IMR-90 (cell line): ENCODE measurements at regions not wholly inside any gene's neighbourhood (a gene's known extent, or its start where the extent isn't known, plus 50 kb on each side); places are given as distances from the start of the nearest gene placed in this dataset.

Source experiments
- ATAC-seq: fragments of 200-7000 bp; cut with Tn5 transposase; 2 replicates; pipeline ENCODE4 v1.9.1; 2020; ENCODE audit warnings: low read depth, mild to moderate bottlenecking, moderate library complexity
- BruUV-seq: library from RNA; stranded (reverse); fragments of 400-500 nt; replicated peaks from 2 replicates; lab custom pipeline; 2021; lab: Mats Ljungman, UMichigan
- CTCF ChIA-PET: fragments of 300-600 bp; formaldehyde crosslinking; extraction: SDS; loops from one replicate; lab custom pipeline; 2021; ENCODE audit warnings: antibody characterized with exemption; lab: Yijun Ruan, JAX
- POLR2A ChIA-PET: fragments of 300-600 bp; sonication (Branson Sonifier 250); formaldehyde crosslinking; loops from one replicate; lab custom pipeline; 2022; ENCODE audit warnings: antibody characterized with exemption; ENCODE audit not compliant: unreplicated experiment; lab: Charles Lee
- DNase-seq: peaks from one replicate; pipeline ENCODE4 v3.0.0; 2013
- H2AFZ ChIP-seq: replicated peaks from 2 replicates; pipeline ENCODE3; 2013; ENCODE audit warnings: low read length, mild to moderate bottlenecking; ENCODE audit not compliant: poor library complexity
- H2AK5ac ChIP-seq: 2 replicates; pipeline ENCODE4 v1.6.1; 2013; ENCODE audit warnings: low read depth, low read length, inconsistent platforms
- H2AK9ac ChIP-seq: replicated peaks from 2 replicates; pipeline ENCODE3; 2013; ENCODE audit warnings: mild to moderate bottlenecking, low read depth, low read length, moderate library complexity; ENCODE audit not compliant: poor library complexity
- H2BK120ac ChIP-seq: 2 replicates; pipeline ENCODE4 v1.6.1; 2013; ENCODE audit warnings: low read depth, low read length, inconsistent platforms
- H2BK15ac ChIP-seq: 3 replicates; pipeline ENCODE4 v1.6.1; 2013; ENCODE audit warnings: low read depth, low read length, inconsistent platforms
- H2BK20ac ChIP-seq: 2 replicates; pipeline ENCODE4 v1.6.1; 2013; ENCODE audit warnings: low read depth, mild to moderate bottlenecking, inconsistent platforms, low read length, moderate library complexity
- H2BK5ac ChIP-seq: 2 replicates; pipeline ENCODE4 v1.6.1; 2013; ENCODE audit warnings: mild to moderate bottlenecking, low read depth, low read length, inconsistent platforms; ENCODE audit not compliant: poor library complexity, severe bottlenecking
- H3K14ac ChIP-seq: replicated peaks from 2 replicates; pipeline ENCODE4 v1.6.1; 2013; ENCODE audit warnings: low read depth, low read length, inconsistent platforms
- H3K18ac ChIP-seq: 2 replicates; pipeline ENCODE4 v1.6.1; 2013; ENCODE audit warnings: low read depth, low read length, control low read depth
- H3K23ac ChIP-seq: 2 replicates; pipeline ENCODE4 v1.6.1; 2013; ENCODE audit warnings: low read depth, low read length, inconsistent platforms
- H3K27ac ChIP-seq: 2 replicates; pipeline ENCODE4 v1.5.1; 2013; ENCODE audit warnings: mild to moderate bottlenecking, control low read depth, low read length; ENCODE audit not compliant: insufficient read depth
- H3K27me3 ChIP-seq: 2 replicates; pipeline ENCODE4 v1.6.1; 2013; ENCODE audit warnings: low read length; ENCODE audit not compliant: control insufficient read depth, insufficient read depth
- H3K36me3 ChIP-seq: 2 replicates; pipeline ENCODE4 v1.6.1; 2013; ENCODE audit warnings: low read length, mixed read lengths; ENCODE audit not compliant: control insufficient read depth, insufficient read depth
- H3K4ac ChIP-seq: 2 replicates; pipeline ENCODE4 v1.6.1; 2013; ENCODE audit warnings: low read depth, low read length, inconsistent platforms
- H3K4me1 ChIP-seq: 2 replicates; pipeline ENCODE4 v1.6.1; 2013; ENCODE audit warnings: low read length, mixed read lengths; ENCODE audit not compliant: control insufficient read depth, insufficient read depth
- H3K4me2 ChIP-seq: 2 replicates; pipeline ENCODE4 v1.6.1; 2013; ENCODE audit warnings: low read depth, mild to moderate bottlenecking, control low read depth, low read length, moderate library complexity
- H3K4me3 ChIP-seq: 2 replicates; pipeline ENCODE4 v1.5.1; 2013; ENCODE audit warnings: low read depth, mild to moderate bottlenecking, control low read depth, low read length, moderate library complexity; ENCODE audit not compliant: insufficient read depth
- H3K56ac ChIP-seq: 2 replicates; pipeline ENCODE4 v1.6.1; 2013; ENCODE audit warnings: low read length, inconsistent platforms; ENCODE audit not compliant: insufficient read depth; ENCODE audit errors: extremely low read depth
- H3K79me1 ChIP-seq, 2 experiments: 2 replicates each; pipeline ENCODE4 v1.6.1; 2013; ENCODE audit warnings: low read length in 2 of 2, inconsistent platforms in 1 of 2, low read depth in 1 of 2
- H3K9ac ChIP-seq: 2 replicates; pipeline ENCODE4 v1.6.1; 2013; ENCODE audit warnings: low read depth, low read length, control low read depth
- H3K9me1 ChIP-seq: 2 replicates; pipeline ENCODE4 v1.6.1; 2013; ENCODE audit warnings: low read length, inconsistent platforms; ENCODE audit not compliant: insufficient read depth
- H3K9me3 ChIP-seq: 2 replicates; pipeline ENCODE4 v1.6.1; 2013; ENCODE audit warnings: low read length; ENCODE audit not compliant: control insufficient read depth, insufficient read depth
- H4K20me1 ChIP-seq: 2 replicates; pipeline ENCODE4 v1.6.1; 2013; ENCODE audit warnings: low read length, inconsistent platforms; ENCODE audit not compliant: insufficient read depth
- H4K5ac ChIP-seq: 2 replicates; pipeline ENCODE4 v1.6.1; 2013; ENCODE audit warnings: mild to moderate bottlenecking, low read depth, low read length, control low read depth
- H4K8ac ChIP-seq, 2 experiments: 2 replicates each; pipeline ENCODE4 v1.6.1; 2013; ENCODE audit warnings: low read depth in 2 of 2, low read length in 2 of 2, control low read depth in 1 of 2, inconsistent platforms in 1 of 2
- H4K91ac ChIP-seq: 2 replicates; pipeline ENCODE4 v1.6.1; 2013; ENCODE audit warnings: low read depth, low read length, inconsistent platforms; ENCODE audit not compliant: insufficient read depth
- CEBPB ChIP-seq: IDR thresholded peaks from 2 replicates; pipeline ENCODE4 v1.6.1; 2012; ENCODE audit warnings: low read depth, low read length, improper control_type of control experiment
- POLR2A ChIP-seq: IDR thresholded peaks from 2 replicates; pipeline ENCODE4 v1.6.1; 2012; ENCODE audit warnings: mild to moderate bottlenecking, low read depth, low read length
- WGBS, 2 experiments: methylation state at CpG; one replicate each; pipeline versions ENCODE4 v1.1.5 to v1.1.7; 2013; ENCODE audit warnings: missing lambda C conversion rate in 2 of 2; ENCODE audit not compliant: insufficient read length in 1 of 2; ENCODE audit errors: extremely low coverage in 2 of 2; 5-methylcytosine and 5-hydroxymethylcytosine counted together
- dilution Hi-C: fragments of 300-500 bp; cut with HindIII; formaldehyde crosslinking; loops from one replicate; pipeline ENCODE4 v1.14.3; 2018; ENCODE audit warnings: low sequenced_read_pairs; ENCODE audit not compliant: unreplicated experiment
- in situ Hi-C: fragments of 300-500 bp; cut with MboI; formaldehyde crosslinking; loops from 3 replicates; pipeline ENCODE4 v1.14.3; 2019; ENCODE audit warnings: low sequenced_read_pairs, inconsistent platforms, mixed read lengths
- intact Hi-C: fragments of 100-400 bp; cut with micrococcal nuclease; formaldehyde crosslinking; loops from 2 replicates; pipeline ENCODE4 v1.10.0; 2022

GRCh38 chr5:50929174-50929573 is 262.7 kb downstream of the PARP8 start:
- Histone ChIP-seq H2BK20ac (no peak overlapping the region), H3K9me3 (no peaks in the 10 kb centered on the region), H3K4me1 (no peaks in the 10 kb centered on the region), H4K5ac (no peak overlapping the region), H4K8ac (no peak overlapping the region), H3K36me3 (no peaks in the 10 kb centered on the region), H2AFZ (no peak overlapping the region), H4K20me1 (no peaks in the 10 kb centered on the region), H4K91ac (no peak overlapping the region), H3K27me3 (no peaks in the 10 kb centered on the region), H3K79me1 (no peaks in the 10 kb centered on the region), H3K14ac (no peak overlapping the region), H3K23ac (no peak overlapping the region), H2AK9ac (no peak overlapping the region), H3K4me2 (no peak overlapping the region), H3K27ac (no peak overlapping the region), H2AK5ac (no peak overlapping the region), H3K18ac (no peak overlapping the region), H3K9me1 (no peaks in the 10 kb centered on the region), H2BK15ac (no peak overlapping the region), H3K4me3 (no peak overlapping the region), H3K9ac (no peak overlapping the region), H3K4ac (no peak overlapping the region), H2BK5ac (no peak overlapping the region), H2BK120ac (no peak overlapping the region), H3K56ac (no peak overlapping the region)
- ChIA-PET POLR2A (interaction anchor here (0.6 kb wide), 1 partner anchor 854 kb away, joined by 3 read pairs; no protein-coding TSS in a partner anchor), CTCF (no interaction called here)
- in situ Hi-C loops, result no loop called here
- intact Hi-C loops, result no loop called here
- dilution Hi-C loops, result no loop called here
- TF ChIP-seq CEBPB (0 out of 2 replicates have a peak, but pooled peaks have one; percentile 11), POLR2A (no peak)
- ATAC-seq (no peak), DNase-seq (no peak)
- no TSS peak for BruUV-seq
- no CpG with 5 or more reads among the region's 3 CpGs for WGBS, 2 experiments
